GM23338 (cell line): ENCODE measurements at regions not wholly inside any gene's neighbourhood (a gene's known extent, or its start where the extent isn't known, plus 50 kb on each side); places are given as distances from the start of the nearest gene placed in this dataset.

Source experiments
- ATAC-seq: fragments of 200-7000 bp; cut with Tn5 transposase; 3 replicates; pipeline ENCODE4 v1.9.1; 2020
- DNase-seq: peaks from one replicate; pipeline ENCODE4 v3.0.0-alpha.2; 2015; ENCODE audit warnings: low spot score
- H2AFZ ChIP-seq: fragments of 200-600 bp; sonication (generic); 2 replicates; pipeline ENCODE4 v1.8.0; 2016; ENCODE audit warnings: antibody characterized with exemption, mild to moderate bottlenecking, moderate library complexity
- H3F3A ChIP-seq: fragments of 200-600 bp; sonication (generic); replicated peaks from 2 replicates; pipeline ENCODE4 v1.8.0; 2017; ENCODE audit warnings: antibody characterized with exemption, mixed run types, low read depth
- H3K27ac ChIP-seq: fragments of 200-600 bp; sonication (generic); 2 replicates; pipeline ENCODE4 v1.6.1; 2016; ENCODE audit warnings: low read depth
- H3K27me3 ChIP-seq: fragments of 200-600 bp; sonication (generic); 2 replicates; pipeline ENCODE4 v1.8.0; 2016; ENCODE audit warnings: mild to moderate bottlenecking, mixed run types, moderate library complexity; ENCODE audit not compliant: insufficient read depth
- H3K36me3 ChIP-seq: fragments of 200-600 bp; sonication (generic); 2 replicates; pipeline ENCODE4 v1.8.0; 2016; ENCODE audit warnings: mild to moderate bottlenecking; ENCODE audit not compliant: insufficient read depth
- H3K4me1 ChIP-seq: fragments of 200-600 bp; sonication (generic); 2 replicates; pipeline ENCODE4 v1.8.0; 2016; ENCODE audit warnings: mild to moderate bottlenecking, moderate library complexity; ENCODE audit not compliant: insufficient read depth
- H3K4me2 ChIP-seq: fragments of 200-600 bp; sonication (generic); 2 replicates; pipeline ENCODE4 v1.7.1; 2017; ENCODE audit warnings: mixed run types
- H3K4me3 ChIP-seq: fragments of 200-600 bp; sonication (generic); 2 replicates; pipeline ENCODE4 v1.6.1; 2016; ENCODE audit warnings: mixed run types
- H3K79me2 ChIP-seq: fragments of 200-600 bp; sonication (generic); replicated peaks from 2 replicates; pipeline ENCODE4 v1.8.0; 2017; ENCODE audit warnings: mild to moderate bottlenecking; ENCODE audit not compliant: insufficient read depth
- H3K9me2 ChIP-seq: fragments of 200-600 bp; sonication (generic); 2 replicates; pipeline ENCODE4 v1.8.0; 2017; ENCODE audit not compliant: insufficient read depth
- H4K20me1 ChIP-seq: fragments of 200-600 bp; sonication (generic); replicated peaks from 2 replicates; pipeline ENCODE4 v1.8.0; 2017; ENCODE audit warnings: mild to moderate bottlenecking; ENCODE audit not compliant: insufficient read depth
- H3K27ac Mint-ChIP-seq: 2 replicates; pipeline ENCODE4 v1.8.0; 2020; ENCODE audit warnings: inconsistent platforms, mild to moderate bottlenecking, moderate library complexity, mixed read lengths
- H3K27me3 Mint-ChIP-seq: 3 replicates; pipeline ENCODE4 v1.8.0; 2022; ENCODE audit warnings: low read depth, mild to moderate bottlenecking, moderate library complexity, mixed read lengths, inconsistent platforms; ENCODE audit not compliant: insufficient read depth, poor library complexity
- H3K36me3 Mint-ChIP-seq: 3 replicates; pipeline ENCODE4 v1.8.0; 2021; ENCODE audit warnings: low read depth, mild to moderate bottlenecking, inconsistent platforms, moderate library complexity, mixed read lengths
- H3K4me1 Mint-ChIP-seq: 3 replicates; pipeline ENCODE4 v1.8.0; 2020; ENCODE audit warnings: mild to moderate bottlenecking, inconsistent platforms, mixed read lengths
- H3K4me3 Mint-ChIP-seq: 3 replicates; pipeline ENCODE4 v1.8.0; 2021; ENCODE audit warnings: moderate library complexity, mild to moderate bottlenecking, inconsistent platforms, mixed read lengths
- H3K9me3 Mint-ChIP-seq: 3 replicates; pipeline ENCODE4 v1.8.0; 2020; ENCODE audit warnings: moderate library complexity, mild to moderate bottlenecking, inconsistent platforms, mixed read lengths
- CTCF ChIP-seq, 2 experiments: fragments of 200-600 bp in 1 of 2; sonication (generic) in 1 of 2; conservative IDR thresholded peaks; 2 replicates each; pipeline versions ENCODE4 v1.5.1 to v1.6.1; 2016 to 2017; ENCODE audit warnings: antibody characterized with exemption in 2 of 2, low read depth in 2 of 2, mild to moderate bottlenecking in 2 of 2, moderate library complexity in 1 of 2
- ETS1 ChIP-seq: IDR thresholded peaks from 2 replicates; pipeline ENCODE4 v1.6.1; 2016; ENCODE audit warnings: antibody characterized with exemption
- EZH2 ChIP-seq: fragments of 200-600 bp; sonication (generic); IDR thresholded peaks from one replicate; pipeline ENCODE4 v1.8.0; 2017; ENCODE audit warnings: antibody characterized with exemption, mild to moderate bottlenecking, low read depth; ENCODE audit not compliant: unreplicated experiment
- JUNB ChIP-seq: IDR thresholded peaks from one replicate; pipeline ENCODE4 v1.6.1; 2016; ENCODE audit warnings: antibody characterized with exemption; ENCODE audit not compliant: unreplicated experiment
- NANOG ChIP-seq: IDR thresholded peaks from 2 replicates; pipeline ENCODE4 v1.6.1; 2016; ENCODE audit warnings: antibody characterized with exemption, borderline replicate concordance
- POLR2AphosphoS5 ChIP-seq: IDR thresholded peaks from 2 replicates; pipeline ENCODE4 v1.6.1; 2016; ENCODE audit warnings: antibody characterized with exemption, low read depth
- STAT1 ChIP-seq: IDR thresholded peaks from one replicate; pipeline ENCODE4 v1.6.1; 2016; ENCODE audit warnings: antibody characterized with exemption; ENCODE audit not compliant: unreplicated experiment
- ZNF114 ChIP-seq: fragments of 250-450 bp; sonication (Bioruptor Pico); IDR thresholded peaks from 2 replicates; pipeline ENCODE4 v1.5.0; 2020; ENCODE audit warnings: mild to moderate bottlenecking, moderate library complexity
- ZNF331 ChIP-seq: fragments of 250-450 bp; sonication (Bioruptor Pico); IDR thresholded peaks from 2 replicates; pipeline ENCODE4 v1.5.0; 2020; ENCODE audit warnings: low read depth, mild to moderate bottlenecking, moderate library complexity

GRCh38 chr4:16418814-16419213 lies 192.5 kb upstream of the TAPT1 start:
- H3K4me2 ChIP-seq: no peak overlapping the region
- no peak for DNase-seq
- no peaks in the 10 kb centered on the region for H3K79me2 ChIP-seq
- no peak for ATAC-seq
- H4K20me1 ChIP-seq: no peaks in the 10 kb centered on the region
- H3K27me3 ChIP-seq: no peaks in the 10 kb centered on the region
- H3K36me3 ChIP-seq: no peaks in the 10 kb centered on the region
- Mint-ChIP-seq H3K27me3 (no peaks in the 10 kb centered on the region), H3K9me3 (peaks cover 4% of the 10 kb centered on the region; the same call in 1 of the 3 replicates), H3K36me3 (no peaks in the 10 kb centered on the region), H3K27ac (no peak overlapping the region), H3K4me3 (no peak overlapping the region), H3K4me1 (peaks cover 3% of the 10 kb centered on the region; the same call in 2 of the 3 replicates)
- no peak overlapping the region for H3K4me3 ChIP-seq
- no peak for TF ChIP-seq NANOG
- no peak for TF ChIP-seq EZH2
- no peak for TF ChIP-seq POLR2AphosphoS5
- no peak for TF ChIP-seq STAT1
- TF ChIP-seq CTCF (conservative IDR thresholded peaks at IDR 0.05; ENCODE audit: low read depth in 2 of 2): no peak
- no peak for TF ChIP-seq JUNB
- no peak overlapping the region for H2AFZ ChIP-seq
- H3F3A ChIP-seq: no peaks in the 10 kb centered on the region
- H3K27ac ChIP-seq: no peak overlapping the region
- H3K9me2 ChIP-seq: peaks cover 6% of the 10 kb centered on the region; the same call in 1 of the 2 replicates
- H3K4me1 ChIP-seq: no peaks in the 10 kb centered on the region

- Histone ChIP-seq H3K4me3 (no peak overlapping the region), H4K20me1 (no peaks in the 10 kb centered on the region), H3K27ac (no peak overlapping the region), H3K27me3 (no peaks in the 10 kb centered on the region), H3K36me3 (no peaks in the 10 kb centered on the region), H3K79me2 (no peaks in the 10 kb centered on the region), H2AFZ (no peak overlapping the region), H3F3A (no peaks in the 10 kb centered on the region), H3K9me2 (peaks cover 6% of the 10 kb centered on the region; the same call in 1 of the 2 replicates), H3K4me1 (no peaks in the 10 kb centered on the region), H3K4me2 (no peak overlapping the region)
- Mint-ChIP-seq H3K4me3 (no peak overlapping the region), H3K4me1 (peaks cover 3% of the 10 kb centered on the region; the same call in 2 of the 3 replicates), H3K27me3 (no peaks in the 10 kb centered on the region), H3K27ac (no peak overlapping the region), H3K9me3 (peaks cover 4% of the 10 kb centered on the region; the same call in 1 of the 3 replicates), H3K36me3 (no peaks in the 10 kb centered on the region)
- TF ChIP-seq STAT1 (no peak), ZNF114 (CRISPR knock-in tag) (no peak), ETS1 (no peak), CTCF (conservative IDR thresholded peaks at IDR 0.05; ENCODE audit: low read depth in 2 of 2) (no peak), ZNF331 (CRISPR knock-in tag) (no peak), NANOG (no peak), EZH2 (no peak)
- no peak for DNase-seq
- no peak for ATAC-seq
Measured at GRCh38 chr4:16417198-16417597, 190.9 kb upstream of the TAPT1 start.
